K562 (cell line): ENCODE measurements at regions not wholly inside any gene's neighbourhood (a gene's known extent, or its start where the extent isn't known, plus 50 kb on each side); places are given as distances from the start of the nearest gene placed in this dataset.

Source experiments
- ATAC-seq: fragments of 200-7000 bp; cut with Tn5 transposase; 3 replicates; pipeline ENCODE4 v1.9.1; 2020; ENCODE audit warnings: moderate library complexity
- BruUV-seq: library from RNA; stranded (reverse); fragments of 400-500 nt; replicated peaks from 2 replicates; lab custom pipeline; 2021; lab: Mats Ljungman, UMichigan
- CTCF ChIA-PET: fragments of 300-600 bp; formaldehyde crosslinking; extraction: SDS; loops from one replicate; lab custom pipeline; 2021; ENCODE audit warnings: low intra/inter-chr PET ratio; lab: Yijun Ruan, JAX
- POLR2A ChIA-PET: fragments of 300-600, 350-650 bp; sonication (Branson Sonifier 250); formaldehyde crosslinking; extraction: SDS; loops from one replicate; lab custom pipeline; 2021; ENCODE audit warnings: antibody characterized with exemption, inconsistent platforms; lab: Yijun Ruan, JAX
- DNase-seq, 4 experiments: peaks; one replicate each; pipeline versions ENCODE4 v3.0.0 to v3.0.0-alpha.2; 2011 to 2018; ENCODE audit warnings: low spot score in 3 of 4, mixed read lengths in 3 of 4; ENCODE audit errors: extremely low read depth in 1 of 4
- FAIRE-seq: peaks from 2 replicates; lab custom pipeline; 2011; peaks lifted over from hg19 to GRCh38; lab: Jason Lieb, UNC
- H2AFZ ChIP-seq: 2 replicates; pipeline ENCODE4 v1.6.0; 2011; ENCODE audit warnings: low read depth, low read length, control low read depth, inconsistent platforms
- H3K27ac ChIP-seq: fragments of 200-600 bp; 3 replicates; pipeline ENCODE4 v1.8.0; 2011; ENCODE audit warnings: low read depth, mild to moderate bottlenecking, control low read depth, inconsistent platforms, low read length, moderate library complexity, mixed read lengths; ENCODE audit errors: extremely low read depth
- H3K27me3 ChIP-seq, 2 experiments: fragments of 300-600 bp in 1 of 2; 2 replicates in 1 of 2; 3 replicates in 1 of 2; pipeline versions ENCODE4 v1.6.0 to v1.8.0; 2011; ENCODE audit warnings: inconsistent platforms in 2 of 2, low read length in 2 of 2, mild to moderate bottlenecking in 1 of 2, mixed read lengths in 1 of 2, moderate library complexity in 1 of 2; ENCODE audit not compliant: control insufficient read depth in 2 of 2, insufficient read depth in 2 of 2
- H3K36me3 ChIP-seq: fragments of 300-600 bp; 3 replicates; pipeline ENCODE4 v1.8.0; 2011; ENCODE audit warnings: mild to moderate bottlenecking, low read length, inconsistent platforms; ENCODE audit not compliant: control insufficient read depth, insufficient read depth
- H3K4me1 ChIP-seq, 2 experiments: fragments of 200-600 bp in 1 of 2; replicated peaks in 1 of 2; 2 replicates in 1 of 2; 3 replicates in 1 of 2; pipeline versions ENCODE4 v1.5.1 to v1.8.0; 2011; ENCODE audit warnings: inconsistent platforms in 2 of 2, low read length in 2 of 2, mild to moderate bottlenecking in 1 of 2, mixed read lengths in 1 of 2, moderate library complexity in 1 of 2; ENCODE audit not compliant: control insufficient read depth in 2 of 2, insufficient read depth in 2 of 2
- H3K4me2 ChIP-seq: 2 replicates; pipeline ENCODE4 v1.6.1; 2011; ENCODE audit warnings: low read length, control low read depth, inconsistent platforms, mixed read lengths; ENCODE audit not compliant: insufficient read depth
- H3K4me3 ChIP-seq: fragments of 200-600 bp; sonication (generic), shearing (Covaris generic); 2 replicates; pipeline ENCODE4 v1.5.1; 2016; ENCODE audit warnings: control low read depth, inconsistent platforms
- H3K79me2 ChIP-seq: fragments of 200-600 bp; 3 replicates; pipeline ENCODE4 v1.8.0; 2011; ENCODE audit warnings: low read length, inconsistent platforms; ENCODE audit not compliant: control insufficient read depth, insufficient read depth
- H3K9ac ChIP-seq, 2 experiments: 2 replicates each; pipeline versions ENCODE4 v1.6.0 to v1.6.1; 2011; ENCODE audit warnings: low read depth in 2 of 2, low read length in 2 of 2, control low read depth in 1 of 2, inconsistent platforms in 1 of 2, mild to moderate bottlenecking in 1 of 2, mixed read lengths in 1 of 2; ENCODE audit not compliant: insufficient read depth in 1 of 2
- H3K9me1 ChIP-seq: one replicate; pipeline ENCODE4 v1.6.0; 2011; ENCODE audit warnings: inconsistent platforms, mild to moderate bottlenecking, low read length, moderate library complexity; ENCODE audit not compliant: control insufficient read depth, insufficient read depth
- H3K9me3 ChIP-seq: replicated peaks from 2 replicates; pipeline ENCODE4 v1.5.1; 2011; ENCODE audit warnings: low read depth, low read length, inconsistent platforms; ENCODE audit not compliant: control insufficient read depth, insufficient read depth
- H4K20me1 ChIP-seq: replicated peaks from 2 replicates; pipeline ENCODE4 v1.6.1; 2011; ENCODE audit warnings: low read length, inconsistent platforms, mixed read lengths; ENCODE audit not compliant: control insufficient read depth, insufficient read depth
- CAMTA2 ChIP-seq: fragments of 250-450 bp; sonication (Bioruptor Pico); conservative IDR thresholded peaks from 2 replicates; pipeline ENCODE4 v1.5.1; 2022
- DMBX1 ChIP-seq: fragments of 250-450 bp; sonication (Bioruptor Pico); IDR thresholded peaks from 2 replicates; pipeline ENCODE4 v1.8.0; 2022; ENCODE audit warnings: inconsistent platforms, mild to moderate bottlenecking, moderate library complexity, borderline replicate concordance
- FOXK1 ChIP-seq: sonication (generic); formaldehyde crosslinking; IDR thresholded peaks from 2 replicates; pipeline ENCODE4 v1.8.0; 2022; ENCODE audit warnings: missing genetic modification reagents, mild to moderate bottlenecking, borderline replicate concordance
- GABPA ChIP-seq: fragments of 200-800 bp; sonication (Bioruptor generic); conservative IDR thresholded peaks from 2 replicates; pipeline ENCODE4 v1.6.1; 2016; ENCODE audit warnings: low read depth, missing genetic modification characterization, missing compliant biosample characterization
- HEY1 ChIP-seq: fragments of 250-450 bp; sonication (Bioruptor Pico); IDR thresholded peaks from 2 replicates; pipeline ENCODE4 v1.5.0; 2020; ENCODE audit warnings: mild to moderate bottlenecking, moderate library complexity, borderline replicate concordance
- KAT7 ChIP-seq: sonication (generic); formaldehyde crosslinking; IDR thresholded peaks from 2 replicates; pipeline ENCODE4 v1.8.0; 2022; ENCODE audit warnings: missing genetic modification reagents, mild to moderate bottlenecking, borderline replicate concordance
- PHF20 ChIP-seq: fragments of 450-650 bp; IDR thresholded peaks from 2 replicates; pipeline ENCODE4 v1.6.1; 2018; ENCODE audit not compliant: partially characterized antibody
- POLR3G ChIP-seq: IDR thresholded peaks from 2 replicates; pipeline ENCODE4 v1.6.1; 2011; ENCODE audit not compliant: insufficient read length, insufficient replicate concordance; ENCODE audit errors: extremely low read depth
- RFX1 ChIP-seq: fragments of 450-650 bp; IDR thresholded peaks from 2 replicates; pipeline ENCODE4 v1.6.1; 2016; ENCODE audit warnings: mild to moderate bottlenecking, moderate library complexity
- U2AF2 ChIP-seq: fragments of 200-400 bp; formaldehyde crosslinking; optimal IDR thresholded peaks from 2 replicates; pipeline ENCODE3; 2017; ENCODE audit warnings: low read depth, mild to moderate bottlenecking, low read length
- XRCC4 ChIP-seq: IDR thresholded peaks from one replicate; pipeline ENCODE4 v1.6.1; 2011; ENCODE audit not compliant: insufficient read depth, insufficient read length; ENCODE audit errors: extremely low read depth
- ZBTB17 ChIP-seq: fragments of 450-650 bp; formaldehyde crosslinking; IDR thresholded peaks from 2 replicates; pipeline ENCODE4 v1.4.0; 2020; ENCODE audit warnings: mild to moderate bottlenecking
- ZBTB8A ChIP-seq: fragments of 450-650 bp; IDR thresholded peaks from 2 replicates; pipeline ENCODE4 v1.6.1; 2018; ENCODE audit warnings: mild to moderate bottlenecking, moderate library complexity; ENCODE audit not compliant: partially characterized antibody
- ZC3H8 ChIP-seq: fragments of 450-650 bp; IDR thresholded peaks from 2 replicates; pipeline ENCODE4 v1.6.1; 2017
- ZNF146 ChIP-seq: IDR thresholded peaks from one replicate; pipeline ENCODE4 v1.6.1; 2018; ENCODE audit warnings: missing compliant biosample characterization; ENCODE audit not compliant: unreplicated experiment
- ZNF354B ChIP-seq: fragments of 250-450 bp; sonication (Bioruptor Pico); IDR thresholded peaks from 2 replicates; pipeline ENCODE4 v1.4.0; 2020
- ZNF707 ChIP-seq: fragments of 250-450 bp; sonication (Bioruptor Pico); conservative IDR thresholded peaks from 2 replicates; pipeline ENCODE4 v1.8.0; 2022; ENCODE audit warnings: inconsistent platforms, mild to moderate bottlenecking, moderate library complexity
- in situ Hi-C: fragments of 300-500 bp; cut with MboI; formaldehyde crosslinking; loops from 4 replicates; pipeline ENCODE4 v1.15.0; 2018; ENCODE audit warnings: inconsistent platforms, mixed read lengths
- intact Hi-C: fragments of 100-400 bp; cut with micrococcal nuclease; formaldehyde crosslinking; loops from 2 replicates; pipeline ENCODE4 v1.14.2; 2022
- TF ChIP-seq, protein P1 (sequence below): IDR thresholded peaks from 2 replicates; pipeline ENCODE4 v1.6.1; 2012; ENCODE audit warnings: low read depth, low read length, improper control_type of control experiment, borderline replicate concordance

- TF ChIP-seq ZNF354B (CRISPR knock-in tag): no peak
- no peak for TF ChIP-seq GABPA (tag)
- TF ChIP-seq PHF20: no peak
Observed at GRCh38 chr1:67977756-67978155, 72.7 kb downstream of the DIRAS3 start (continued).

DNA sequence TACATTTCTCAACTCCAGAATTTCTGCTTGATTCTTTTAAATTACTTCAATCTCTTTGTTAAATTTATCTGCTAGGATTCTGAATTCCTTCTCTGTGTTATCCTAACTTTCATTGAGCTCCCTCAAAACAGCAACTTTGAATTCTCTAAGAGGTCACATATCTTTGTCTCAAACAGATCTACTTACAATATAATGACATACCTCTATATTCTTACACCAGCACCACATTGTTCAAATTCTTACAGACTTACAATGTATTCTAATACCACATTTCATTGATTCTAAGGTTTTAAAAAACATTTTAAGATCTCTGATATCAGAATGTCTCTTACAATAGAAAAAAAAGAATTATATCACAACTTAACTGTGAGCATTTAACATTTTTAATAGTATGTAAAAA is 77.4 kb downstream of the DIRAS3 start:
- no peaks in the 10 kb centered on the region for H4K20me1 ChIP-seq
- no peak overlapping the region for H3K9ac ChIP-seq
- no peak overlapping the region for H3K4me3 ChIP-seq
- TF ChIP-seq POLR3G (no peak), ZBTB8A (no peak), FOXK1 (CRISPR knock-in tag) (no peak), XRCC4 (no peak), ZBTB17 (CRISPR knock-in tag) (no peak), KAT7 (CRISPR knock-in tag) (no peak), CAMTA2 (no peak), HEY1 (CRISPR knock-in tag) (no peak), RFX1 (no peak), DMBX1 (CRISPR knock-in tag) (no peak), ZNF707 (no peak), ZNF146 (CRISPR knock-in tag) (no peak), ZC3H8 (no peak), U2AF2 (no peak)
- TF ChIP-seq, protein P1, sequence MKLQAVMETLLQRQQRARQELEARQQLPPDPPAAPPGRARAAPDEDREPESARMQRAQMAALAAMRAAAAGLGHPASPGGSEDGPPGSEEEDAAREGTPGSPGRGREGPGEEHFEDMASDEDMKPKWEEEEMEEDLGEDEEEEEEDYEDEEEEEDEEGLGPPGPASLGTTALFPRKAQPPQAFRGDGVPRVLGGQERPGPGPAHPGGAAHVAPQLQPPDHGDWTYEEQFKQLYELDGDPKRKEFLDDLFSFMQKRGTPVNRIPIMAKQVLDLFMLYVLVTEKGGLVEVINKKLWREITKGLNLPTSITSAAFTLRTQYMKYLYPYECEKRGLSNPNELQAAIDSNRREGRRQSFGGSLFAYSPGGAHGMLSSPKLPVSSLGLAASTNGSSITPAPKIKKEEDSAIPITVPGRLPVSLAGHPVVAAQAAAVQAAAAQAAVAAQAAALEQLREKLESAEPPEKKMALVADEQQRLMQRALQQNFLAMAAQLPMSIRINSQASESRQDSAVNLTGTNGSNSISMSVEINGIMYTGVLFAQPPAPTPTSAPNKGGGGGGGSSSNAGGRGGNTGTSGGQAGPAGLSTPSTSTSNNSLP: no peak
- no peaks in the 10 kb centered on the region for H3K9me3 ChIP-seq
- intact Hi-C loops: no loop called here
- H3K4me2 ChIP-seq: no peak overlapping the region
- H2AFZ ChIP-seq: no peak overlapping the region
- ChIA-PET POLR2A (no interaction called here), CTCF (no interaction called here)
- H3K27ac ChIP-seq: no peak overlapping the region
- no TSS peak for BruUV-seq
- DNase-seq (no peak), ATAC-seq (no peak), FAIRE-seq (no peak)
- H3K4me1 ChIP-seq: no peaks in the 10 kb centered on the region; a peak in 1 of 5 replicates
- H3K27me3 ChIP-seq: no peaks in the 10 kb centered on the region
- no peaks in the 10 kb centered on the region for H3K9me1 ChIP-seq
- in situ Hi-C loops: no loop called here
- H3K79me2 ChIP-seq: no peaks in the 10 kb centered on the region
- H3K36me3 ChIP-seq: no peaks in the 10 kb centered on the region
